ENCODE measurements at regions not wholly inside any gene's neighbourhood (a gene's known extent, or its start where the extent isn't known, plus 50 kb on each side); places are given as distances from the start of the nearest gene placed in this dataset.
"Not testable (repeated sequence)": the region's sequence is repeated elsewhere in the genome, so short reads cannot be mapped to it uniquely, and the experiment has no call there.

GRCh38 chr1:70490153-70490552, 79.1 kb downstream of the CTH start:
- Histone ChIP-seq H3K9ac (ENCODE audit: low read depth in 1 of 2, low read length in 2 of 2) (no peak overlapping the region), H3K27me3 (ENCODE audit: control insufficient read depth in 1 of 2, insufficient read depth in 2 of 2, low read length in 2 of 2) (no peaks in the 10 kb centered on the region), H3K4me1 (ENCODE audit: control insufficient read depth in 1 of 2, insufficient read depth in 2 of 2, low read length in 2 of 2) (peaks cover 0 to 3% of the 10 kb centered on the region in 2 donors), H3K9me3 (ENCODE audit: control insufficient read depth in 1 of 2, low read length in 2 of 2) (no peaks in the 10 kb centered on the region), H3K36me3 (ENCODE audit: control insufficient read depth in 1 of 2, insufficient read depth in 2 of 2, low read length in 2 of 2) (no peaks in the 10 kb centered on the region), H3K4me3 (ENCODE audit: low read depth in 1 of 2, low read length in 2 of 2) (no peak overlapping the region), H3K27ac (ENCODE audit: low read depth, low read length) (no peak overlapping the region)

DNA sequence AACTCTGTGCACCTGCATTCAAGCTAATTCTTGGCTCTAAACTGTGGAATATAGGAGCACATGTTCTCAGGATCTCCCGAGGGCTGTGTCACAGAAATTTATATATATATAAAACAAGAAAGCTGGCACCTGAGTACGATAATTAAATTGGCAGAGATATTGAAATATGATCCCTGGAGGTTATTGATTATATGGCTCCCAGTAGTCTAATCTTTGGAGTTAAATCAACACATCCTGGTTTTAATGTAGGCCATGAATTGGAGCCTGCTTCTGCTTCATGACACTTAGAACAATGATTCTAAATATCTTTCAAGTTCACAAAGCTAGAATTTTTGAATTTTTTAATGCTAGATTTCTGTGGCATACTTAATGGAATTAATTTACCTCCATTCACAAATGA, 84.3 kb downstream of the CTH start:
- H3K27ac ChIP-seq (ENCODE audit: low read depth, low read length): no peak overlapping the region
- H3K4me1 ChIP-seq (ENCODE audit: control insufficient read depth in 1 of 2, insufficient read depth in 2 of 2, low read length in 2 of 2): no peaks in the 10 kb centered on the region
- no peaks in the 10 kb centered on the region for H3K9me3 ChIP-seq (ENCODE audit: control insufficient read depth in 1 of 2, low read length in 2 of 2)
- H3K9ac ChIP-seq (ENCODE audit: low read depth in 1 of 2, low read length in 2 of 2): no peak overlapping the region
- H3K36me3 ChIP-seq (ENCODE audit: control insufficient read depth in 1 of 2, insufficient read depth in 2 of 2, low read length in 2 of 2): no peaks in the 10 kb centered on the region
- H3K27me3 ChIP-seq (ENCODE audit: control insufficient read depth in 1 of 2, insufficient read depth in 2 of 2, low read length in 2 of 2): no peaks in the 10 kb centered on the region
- H3K4me3 ChIP-seq (ENCODE audit: low read depth in 1 of 2, low read length in 2 of 2): no peak overlapping the region

GRCh38 chr1:70496181-70496580, 85.1 kb downstream of the CTH start:
- Histone ChIP-seq H3K27me3 (ENCODE audit: control insufficient read depth in 1 of 2, insufficient read depth in 2 of 2, low read length in 2 of 2) (no peaks in the 10 kb centered on the region), H3K9me3 (ENCODE audit: control insufficient read depth in 1 of 2, low read length in 2 of 2) (no peaks in the 10 kb centered on the region), H3K4me1 (ENCODE audit: control insufficient read depth in 1 of 2, insufficient read depth in 2 of 2, low read length in 2 of 2) (no peaks in the 10 kb centered on the region), H3K9ac (ENCODE audit: low read depth in 1 of 2, low read length in 2 of 2) (no peak overlapping the region), H3K36me3 (ENCODE audit: control insufficient read depth in 1 of 2, insufficient read depth in 2 of 2, low read length in 2 of 2) (no peaks in the 10 kb centered on the region), H3K27ac (ENCODE audit: low read depth, low read length) (no peak overlapping the region), H3K4me3 (ENCODE audit: low read depth in 1 of 2, low read length in 2 of 2) (no peak overlapping the region)

DNA sequence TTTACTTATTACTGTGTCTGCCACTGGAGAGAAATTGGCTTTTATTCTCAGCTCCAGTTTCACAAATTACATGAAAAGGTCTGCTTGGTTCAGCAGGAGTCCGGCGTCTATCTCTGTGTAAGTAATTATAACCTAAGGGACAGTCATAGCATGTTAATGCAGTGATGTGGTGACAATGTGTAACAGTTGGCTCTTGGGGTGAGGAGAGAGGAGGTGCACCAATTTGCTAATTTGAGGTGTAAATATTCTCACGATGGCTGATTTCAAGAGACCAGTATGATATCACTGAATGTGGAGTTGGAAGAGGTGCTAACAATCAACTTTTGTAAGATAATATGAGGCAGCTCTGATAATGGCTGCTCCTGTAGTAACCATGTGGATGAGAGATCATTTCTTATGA, 86.1 kb downstream of the CTH start:
- Histone ChIP-seq H3K27ac (ENCODE audit: low read depth, low read length) (no peak overlapping the region), H3K9me3 (ENCODE audit: control insufficient read depth in 1 of 2, low read length in 2 of 2) (no peaks in the 10 kb centered on the region), H3K9ac (ENCODE audit: low read depth in 1 of 2, low read length in 2 of 2) (no peak overlapping the region), H3K4me1 (ENCODE audit: control insufficient read depth in 1 of 2, insufficient read depth in 2 of 2, low read length in 2 of 2) (no peaks in the 10 kb centered on the region), H3K4me3 (ENCODE audit: low read depth in 1 of 2, low read length in 2 of 2) (no peak overlapping the region), H3K27me3 (ENCODE audit: control insufficient read depth in 1 of 2, insufficient read depth in 2 of 2, low read length in 2 of 2) (no peaks in the 10 kb centered on the region), H3K36me3 (ENCODE audit: control insufficient read depth in 1 of 2, insufficient read depth in 2 of 2, low read length in 2 of 2) (no peaks in the 10 kb centered on the region)

DNA sequence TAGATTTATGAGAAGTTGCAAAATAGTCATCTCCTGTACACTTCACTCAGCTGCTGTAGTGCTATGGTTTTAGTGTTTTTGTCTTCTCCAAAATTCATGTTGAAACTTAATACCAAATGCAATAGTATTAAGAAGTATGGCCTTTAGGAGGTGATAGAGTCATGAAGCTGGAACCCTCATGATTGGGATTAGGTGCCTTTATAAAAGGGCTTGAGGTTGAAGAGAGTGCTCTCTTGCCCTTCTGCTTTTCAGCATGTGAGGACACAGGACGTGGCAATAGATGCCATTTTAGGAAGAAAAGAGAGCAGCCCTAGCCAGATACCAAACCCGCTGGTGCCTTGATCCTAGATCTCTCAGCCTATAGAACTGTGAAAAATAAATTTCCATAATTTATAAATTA, 87.6 kb downstream of the CTH start:
- no peaks in the 10 kb centered on the region for H3K27me3 ChIP-seq (ENCODE audit: control insufficient read depth in 1 of 2, insufficient read depth in 2 of 2, low read length in 2 of 2)
- no peaks in the 10 kb centered on the region for H3K4me1 ChIP-seq (ENCODE audit: control insufficient read depth in 1 of 2, insufficient read depth in 2 of 2, low read length in 2 of 2)
- H3K4me3 ChIP-seq (ENCODE audit: low read depth in 1 of 2, low read length in 2 of 2): no peak overlapping the region
- no peaks in the 10 kb centered on the region for H3K36me3 ChIP-seq (ENCODE audit: control insufficient read depth in 1 of 2, insufficient read depth in 2 of 2, low read length in 2 of 2)
- no peaks in the 10 kb centered on the region for H3K9me3 ChIP-seq (ENCODE audit: control insufficient read depth in 1 of 2, low read length in 2 of 2)
- H3K9ac ChIP-seq (ENCODE audit: low read depth in 1 of 2, low read length in 2 of 2): no peak overlapping the region
- H3K27ac ChIP-seq (ENCODE audit: low read depth, low read length): no peak overlapping the region

- no peak overlapping the region for H3K27ac ChIP-seq (ENCODE audit: low read depth, low read length)
- H3K9ac ChIP-seq (ENCODE audit: low read depth in 1 of 2, low read length in 2 of 2): no peak overlapping the region
- no peaks in the 10 kb centered on the region for H3K4me1 ChIP-seq (ENCODE audit: control insufficient read depth in 1 of 2, insufficient read depth in 2 of 2, low read length in 2 of 2)
- no peaks in the 10 kb centered on the region for H3K27me3 ChIP-seq (ENCODE audit: control insufficient read depth in 1 of 2, insufficient read depth in 2 of 2, low read length in 2 of 2)
- H3K36me3 ChIP-seq (ENCODE audit: control insufficient read depth in 1 of 2, insufficient read depth in 2 of 2, low read length in 2 of 2): no peaks in the 10 kb centered on the region
- no peaks in the 10 kb centered on the region for H3K9me3 ChIP-seq (ENCODE audit: control insufficient read depth in 1 of 2, low read length in 2 of 2)
- no peak overlapping the region for H3K4me3 ChIP-seq (ENCODE audit: low read depth in 1 of 2, low read length in 2 of 2)
Observed at GRCh38 chr1:70499695-70500094, 88.6 kb downstream of the CTH start.

DNA sequence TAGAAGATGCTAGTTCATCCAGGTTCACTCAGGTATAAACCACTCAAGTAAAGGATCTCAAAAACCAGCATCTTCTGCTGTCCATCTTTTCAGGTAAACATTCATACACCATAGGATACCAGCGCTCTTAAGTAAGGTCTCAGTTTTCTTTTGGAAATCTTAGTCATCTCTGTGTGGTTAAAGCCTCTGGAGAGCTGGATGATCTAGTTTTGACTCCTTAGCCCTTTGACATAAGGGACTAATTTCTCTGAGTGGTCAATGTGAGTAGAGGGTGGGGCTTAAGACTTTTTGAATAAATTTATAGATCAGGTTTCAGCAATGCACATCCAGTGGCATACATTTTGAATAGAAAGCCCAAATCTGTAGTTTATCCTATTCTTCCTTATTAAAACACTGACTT, 92.3 kb downstream of the CTH start:
- H3K9me3 ChIP-seq (ENCODE audit: control insufficient read depth in 1 of 2, low read length in 2 of 2): no peaks in the 10 kb centered on the region
- no peaks in the 10 kb centered on the region for H3K4me1 ChIP-seq (ENCODE audit: control insufficient read depth in 1 of 2, insufficient read depth in 2 of 2, low read length in 2 of 2)
- no peak overlapping the region for H3K4me3 ChIP-seq (ENCODE audit: low read depth in 1 of 2, low read length in 2 of 2)
- H3K36me3 ChIP-seq (ENCODE audit: control insufficient read depth in 1 of 2, insufficient read depth in 2 of 2, low read length in 2 of 2): no peaks in the 10 kb centered on the region
- no peak overlapping the region for H3K9ac ChIP-seq (ENCODE audit: low read depth in 1 of 2, low read length in 2 of 2)
- H3K27me3 ChIP-seq (ENCODE audit: control insufficient read depth in 1 of 2, insufficient read depth in 2 of 2, low read length in 2 of 2): no peaks in the 10 kb centered on the region
- H3K27ac ChIP-seq (ENCODE audit: low read depth, low read length): no peak overlapping the region

DNA sequence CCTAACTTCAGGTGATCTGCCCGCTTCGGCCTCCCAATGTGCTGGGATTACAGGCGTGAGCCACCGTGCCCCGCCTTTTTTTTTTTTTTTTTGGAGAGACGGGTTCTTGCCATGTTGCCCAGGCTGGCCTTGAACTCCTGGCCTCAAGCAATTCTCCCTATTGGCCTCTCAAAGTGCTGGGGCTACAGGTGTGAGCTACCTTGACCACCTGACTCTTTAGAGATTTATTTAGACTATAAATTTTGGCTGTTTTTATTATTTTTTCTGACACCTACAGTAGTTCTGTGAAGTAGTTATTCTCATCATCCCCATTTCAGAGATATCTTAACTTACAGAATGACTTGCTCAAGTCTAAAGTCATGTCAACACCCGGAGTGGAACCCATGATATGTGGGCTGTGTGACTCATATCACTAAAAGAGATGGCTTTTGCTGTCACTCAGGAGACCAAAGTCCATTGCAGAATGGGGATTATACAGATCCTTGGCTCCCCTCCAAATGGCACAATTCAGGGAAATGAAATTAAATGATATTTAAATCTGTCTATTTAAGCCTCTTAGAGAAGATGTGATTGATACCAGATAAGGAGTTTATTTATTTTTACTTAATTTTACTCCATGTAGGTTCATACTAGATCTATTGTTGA, 93.2 kb downstream of the CTH start:
- no peak overlapping the region for H3K4me3 ChIP-seq (ENCODE audit: low read depth in 1 of 2, low read length in 2 of 2)
- no peak overlapping the region for H3K27ac ChIP-seq (ENCODE audit: low read depth, low read length)
- H3K27me3 ChIP-seq (ENCODE audit: control insufficient read depth in 1 of 2, insufficient read depth in 2 of 2, low read length in 2 of 2): no peaks in the 10 kb centered on the region
- H3K36me3 ChIP-seq (ENCODE audit: control insufficient read depth in 1 of 2, insufficient read depth in 2 of 2, low read length in 2 of 2): no peaks in the 10 kb centered on the region
- no peak overlapping the region for H3K9ac ChIP-seq (ENCODE audit: low read depth in 1 of 2, low read length in 2 of 2)
- no peaks in the 10 kb centered on the region for H3K4me1 ChIP-seq (ENCODE audit: control insufficient read depth in 1 of 2, insufficient read depth in 2 of 2, low read length in 2 of 2)
- H3K9me3 ChIP-seq (ENCODE audit: control insufficient read depth in 1 of 2, low read length in 2 of 2): no peaks in the 10 kb centered on the region

- no peak overlapping the region for H3K4me3 ChIP-seq (ENCODE audit: low read depth in 1 of 2, low read length in 2 of 2)
- no peak overlapping the region for H3K27ac ChIP-seq (ENCODE audit: low read depth, low read length)
- no peaks in the 10 kb centered on the region for H3K4me1 ChIP-seq (ENCODE audit: control insufficient read depth in 1 of 2, insufficient read depth in 2 of 2, low read length in 2 of 2)
Observed at GRCh38 chr1:70504821-70505193, 93.7 kb downstream of the CTH start.

GRCh38 chr1:70507991-70508390, 96.9 kb downstream of the CTH start:
- not testable (repeated sequence) for H3K27ac ChIP-seq (ENCODE audit: low read depth, low read length); H3K36me3 ChIP-seq (ENCODE audit: control insufficient read depth in 1 of 2, insufficient read depth in 2 of 2, low read length in 2 of 2); H3K9me3 ChIP-seq (ENCODE audit: control insufficient read depth in 1 of 2, low read length in 2 of 2); H3K9ac ChIP-seq (ENCODE audit: low read depth in 1 of 2, low read length in 2 of 2); H3K4me1 ChIP-seq (ENCODE audit: control insufficient read depth in 1 of 2, insufficient read depth in 2 of 2, low read length in 2 of 2); H3K27me3 ChIP-seq (ENCODE audit: control insufficient read depth in 1 of 2, insufficient read depth in 2 of 2, low read length in 2 of 2); H3K4me3 ChIP-seq (ENCODE audit: low read depth in 1 of 2, low read length in 2 of 2)

More at GRCh38 chr1:70504821-70505193, 93.7 kb downstream of the CTH start:
- Histone ChIP-seq H3K36me3 (ENCODE audit: control insufficient read depth in 1 of 2, insufficient read depth in 2 of 2, low read length in 2 of 2) (no peaks in the 10 kb centered on the region), H3K27me3 (ENCODE audit: control insufficient read depth in 1 of 2, insufficient read depth in 2 of 2, low read length in 2 of 2) (no peaks in the 10 kb centered on the region), H3K9ac (ENCODE audit: low read depth in 1 of 2, low read length in 2 of 2) (no peak overlapping the region), H3K9me3 (ENCODE audit: control insufficient read depth in 1 of 2, low read length in 2 of 2) (no peaks in the 10 kb centered on the region)
